WTC11 (cell line): ENCODE measurements at regions not wholly inside any gene's neighbourhood (a gene's known extent, or its start where the extent isn't known, plus 50 kb on each side); places are given as distances from the start of the nearest gene placed in this dataset.

Source experiments
- ATAC-seq: fragments of 200-7000 bp; cut with Tn5 transposase; 2 replicates; pipeline ENCODE4 v1.10.0; 2021; ENCODE audit warnings: mild to moderate bottlenecking, moderate library complexity
- CTCF ChIA-PET: fragments of 300-600 bp; sonication (Branson Sonifier 250); formaldehyde crosslinking; loops from one replicate; lab custom pipeline; 2021; ENCODE audit warnings: antibody characterized with exemption; lab: Charles Lee
- POLR2A ChIA-PET: fragments of 350-600 bp; sonication (Branson Sonifier 250); formaldehyde crosslinking; loops from one replicate; lab custom pipeline; 2021; ENCODE audit warnings: antibody characterized with exemption; lab: Charles Lee
- DNase-seq: peaks from one replicate; pipeline ENCODE4 v3.0.0; 2021; ENCODE audit warnings: low spot score
- H3K27ac Mint-ChIP-seq: 2 replicates; pipeline ENCODE4 v1.8.0; 2021; ENCODE audit warnings: mixed read lengths
- H3K27me3 Mint-ChIP-seq: 2 replicates; pipeline ENCODE4 v1.8.0; 2021; ENCODE audit warnings: low read depth, mild to moderate bottlenecking, moderate library complexity, mixed read lengths
- H3K36me3 Mint-ChIP-seq: 2 replicates; pipeline ENCODE4 v1.8.0; 2021; ENCODE audit warnings: mixed read lengths
- H3K4me1 Mint-ChIP-seq: 2 replicates; pipeline ENCODE4 v1.8.0; 2022; ENCODE audit warnings: mixed read lengths
- H3K4me3 Mint-ChIP-seq: 2 replicates; pipeline ENCODE4 v1.8.0; 2021; ENCODE audit warnings: mild to moderate bottlenecking, moderate library complexity, mixed read lengths
- H3K9me3 Mint-ChIP-seq: 2 replicates; pipeline ENCODE4 v1.8.0; 2021; ENCODE audit warnings: mixed read lengths
- CREB1 ChIP-seq: sonication (generic); formaldehyde crosslinking; IDR thresholded peaks from 2 replicates; pipeline ENCODE4 v1.8.0; 2023; ENCODE audit warnings: mild to moderate bottlenecking, missing genetic modification reagents
- CREM ChIP-seq: sonication (generic); formaldehyde crosslinking; IDR thresholded peaks from 2 replicates; pipeline ENCODE4 v1.8.1; 2022; ENCODE audit warnings: mild to moderate bottlenecking, missing genetic modification reagents, moderate library complexity
- ELF4 ChIP-seq: sonication (generic); formaldehyde crosslinking; IDR thresholded peaks from 2 replicates; pipeline ENCODE4 v1.8.1; 2022; ENCODE audit warnings: low read depth, mild to moderate bottlenecking, moderate library complexity, missing genetic modification reagents
- FOXJ3 ChIP-seq: sonication (generic); formaldehyde crosslinking; IDR thresholded peaks from 2 replicates; pipeline ENCODE4 v1.9.0; 2021; ENCODE audit warnings: missing genetic modification reagents, mild to moderate bottlenecking, borderline replicate concordance
- JUN ChIP-seq: sonication (generic); formaldehyde crosslinking; IDR thresholded peaks from 2 replicates; pipeline ENCODE4 v1.8.0; 2023; ENCODE audit warnings: mild to moderate bottlenecking, missing genetic modification reagents
- MXD4 ChIP-seq: fragments of 250-450 bp; sonication (Bioruptor Pico); IDR thresholded peaks from 2 replicates; pipeline ENCODE4 v1.8.0; 2021; ENCODE audit warnings: mild to moderate bottlenecking, moderate library complexity, borderline replicate concordance
- NFATC4 ChIP-seq: fragments of 250-450 bp; sonication (Bioruptor Pico); IDR thresholded peaks from 2 replicates; pipeline ENCODE4 v1.9.0; 2021; ENCODE audit warnings: mild to moderate bottlenecking
- NR1H2 ChIP-seq: sonication (generic); formaldehyde crosslinking; IDR thresholded peaks from 2 replicates; pipeline ENCODE4 v1.9.0; 2021; ENCODE audit warnings: mild to moderate bottlenecking, moderate library complexity, missing genetic modification reagents
- RORB ChIP-seq: fragments of 250-450 bp; sonication (Bioruptor Pico); IDR thresholded peaks from 2 replicates; pipeline ENCODE4 v1.9.0; 2021; ENCODE audit warnings: mild to moderate bottlenecking
- SMAD4 ChIP-seq: sonication (generic); formaldehyde crosslinking; IDR thresholded peaks from 2 replicates; pipeline ENCODE4 v1.8.0; 2022; ENCODE audit warnings: mild to moderate bottlenecking, missing genetic modification reagents
- TEAD4 ChIP-seq: sonication (generic); formaldehyde crosslinking; IDR thresholded peaks from 2 replicates; pipeline ENCODE4 v1.8.0; 2022; ENCODE audit warnings: mild to moderate bottlenecking, missing genetic modification reagents
- TP53 ChIP-seq: sonication (generic); formaldehyde crosslinking; IDR thresholded peaks from 2 replicates; pipeline ENCODE4 v1.8.1; 2023; ENCODE audit warnings: mild to moderate bottlenecking, missing genetic modification reagents
- ZNF219 ChIP-seq: sonication (generic); formaldehyde crosslinking; IDR thresholded peaks from 2 replicates; pipeline ENCODE4 v1.8.0; 2023; ENCODE audit warnings: missing genetic modification reagents, mild to moderate bottlenecking, borderline replicate concordance
- ZNF263 ChIP-seq: sonication (generic); formaldehyde crosslinking; IDR thresholded peaks from 2 replicates; pipeline ENCODE4 v1.8.1; 2022; ENCODE audit warnings: low read depth, mild to moderate bottlenecking, moderate library complexity, missing genetic modification reagents
- ZNF317 ChIP-seq: sonication (generic); formaldehyde crosslinking; IDR thresholded peaks from 2 replicates; pipeline ENCODE4 v1.8.1; 2023; ENCODE audit warnings: low read depth, mild to moderate bottlenecking, moderate library complexity, missing genetic modification reagents, borderline replicate concordance
- ZNF416 ChIP-seq: fragments of 250-450 bp; sonication (Bioruptor Pico); IDR thresholded peaks from 2 replicates; pipeline ENCODE4 v1.9.0; 2021; ENCODE audit warnings: mild to moderate bottlenecking, inconsistent platforms
- ZNF671 ChIP-seq: fragments of 250-450 bp; sonication (Bioruptor Pico); IDR thresholded peaks from 2 replicates; pipeline ENCODE4 v1.8.0; 2021; ENCODE audit warnings: mild to moderate bottlenecking
- TF ChIP-seq, protein P1 (sequence below): sonication (generic); formaldehyde crosslinking; IDR thresholded peaks from 2 replicates; pipeline ENCODE4 v1.8.1; 2022; ENCODE audit warnings: mild to moderate bottlenecking, moderate library complexity, missing genetic modification reagents
- TF ChIP-seq, protein P2 (sequence below): fragments of 200-600 bp; IDR thresholded peaks from 2 replicates; pipeline ENCODE4 v1.8.0; 2022; ENCODE audit warnings: antibody characterized with exemption
- TF ChIP-seq, protein P3 (sequence below): sonication (generic); formaldehyde crosslinking; IDR thresholded peaks from 2 replicates; pipeline ENCODE4 v1.8.0; 2023; ENCODE audit warnings: missing genetic modification reagents
- TF ChIP-seq, protein P4 (sequence below): sonication (generic); formaldehyde crosslinking; IDR thresholded peaks from 2 replicates; pipeline ENCODE4 v1.8.1; 2023; ENCODE audit warnings: mild to moderate bottlenecking, missing genetic modification reagents, borderline replicate concordance
- TF ChIP-seq, protein P5 (sequence below): sonication (generic); formaldehyde crosslinking; IDR thresholded peaks from 2 replicates; pipeline ENCODE4 v1.8.1; 2023; ENCODE audit warnings: mild to moderate bottlenecking, missing genetic modification reagents
- TF ChIP-seq, protein P6 (sequence below): sonication (generic); formaldehyde crosslinking; IDR thresholded peaks from 2 replicates; pipeline ENCODE4 v1.8.1; 2022; ENCODE audit warnings: mild to moderate bottlenecking, missing genetic modification reagents, moderate library complexity, borderline replicate concordance

DNA sequence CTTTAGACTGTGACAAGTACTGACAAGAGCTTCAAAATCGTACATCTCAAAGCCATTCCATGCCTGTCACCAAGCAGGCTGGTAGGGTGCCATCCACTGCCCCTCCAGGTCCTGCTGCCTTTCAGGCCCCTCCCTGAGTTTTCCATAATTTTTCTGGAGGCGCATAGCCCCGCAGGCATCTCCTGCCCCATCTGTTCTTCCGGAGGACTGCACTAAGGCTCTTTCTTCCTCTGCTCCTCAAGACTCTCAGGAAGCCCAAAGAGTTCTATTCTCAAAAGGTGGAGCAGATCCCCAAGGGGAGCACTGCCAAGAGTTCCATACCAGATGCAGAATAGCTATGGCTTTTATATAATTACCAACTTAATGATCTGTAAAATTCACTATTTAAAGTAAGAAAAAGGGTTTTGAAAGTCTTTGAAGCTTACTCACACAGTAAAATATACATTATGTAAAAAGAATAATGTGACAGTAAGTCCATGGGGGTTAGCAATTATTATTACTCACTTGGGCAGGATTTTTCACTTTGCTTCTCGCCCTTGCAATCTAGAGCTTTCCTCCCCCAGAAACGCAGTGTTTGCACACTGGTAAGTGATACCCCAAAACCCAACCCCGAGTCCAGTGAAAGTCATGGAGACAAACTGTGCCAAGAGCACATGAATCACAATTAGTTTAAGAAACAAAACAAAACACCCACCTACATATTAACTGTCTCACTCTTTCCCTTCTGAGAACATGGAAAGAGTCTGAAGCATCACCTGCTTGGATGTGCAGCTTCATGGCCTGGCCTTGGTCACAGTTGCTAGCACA lies 114.1 kb upstream of the DAPK1 start:
- Mint-ChIP-seq H3K4me1 (peaks cover 48% of the 10 kb centered on the region), H3K27me3 (no peaks in the 10 kb centered on the region), H3K9me3 (no peaks in the 10 kb centered on the region), H3K4me3 (no peak overlapping the region), H3K27ac (no peak overlapping the region; the same call in 1 of the 2 replicates), H3K36me3 (no peaks in the 10 kb centered on the region)
- ChIA-PET CTCF (interaction anchor here (0.6 kb wide), 1 partner anchor 1308 kb away, joined by 4 read pairs; no protein-coding TSS in a partner anchor), POLR2A (no interaction called here)
- DNase-seq (no peak), ATAC-seq (no peak)
- TF ChIP-seq ELF4 (CRISPR knock-in tag): no peak
- TF ChIP-seq TP53 (CRISPR knock-in tag): no peak
- TF ChIP-seq SMAD4 (CRISPR knock-in tag): no peak
- TF ChIP-seq JUN (CRISPR knock-in tag): no peak
- TF ChIP-seq, protein P1, sequence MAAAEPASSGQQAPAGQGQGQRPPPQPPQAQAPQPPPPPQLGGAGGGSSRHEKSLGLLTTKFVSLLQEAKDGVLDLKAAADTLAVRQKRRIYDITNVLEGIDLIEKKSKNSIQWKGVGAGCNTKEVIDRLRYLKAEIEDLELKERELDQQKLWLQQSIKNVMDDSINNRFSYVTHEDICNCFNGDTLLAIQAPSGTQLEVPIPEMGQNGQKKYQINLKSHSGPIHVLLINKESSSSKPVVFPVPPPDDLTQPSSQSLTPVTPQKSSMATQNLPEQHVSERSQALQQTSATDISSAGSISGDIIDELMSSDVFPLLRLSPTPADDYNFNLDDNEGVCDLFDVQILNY (CRISPR knock-in tag): no peak
- no peak for TF ChIP-seq TEAD4 (CRISPR knock-in tag)
- no peak for TF ChIP-seq CREB1 (CRISPR knock-in tag)
- no peak for TF ChIP-seq FOXJ3 (CRISPR knock-in tag)
- no peak for TF ChIP-seq CREM (CRISPR knock-in tag)
- TF ChIP-seq, protein P2, sequence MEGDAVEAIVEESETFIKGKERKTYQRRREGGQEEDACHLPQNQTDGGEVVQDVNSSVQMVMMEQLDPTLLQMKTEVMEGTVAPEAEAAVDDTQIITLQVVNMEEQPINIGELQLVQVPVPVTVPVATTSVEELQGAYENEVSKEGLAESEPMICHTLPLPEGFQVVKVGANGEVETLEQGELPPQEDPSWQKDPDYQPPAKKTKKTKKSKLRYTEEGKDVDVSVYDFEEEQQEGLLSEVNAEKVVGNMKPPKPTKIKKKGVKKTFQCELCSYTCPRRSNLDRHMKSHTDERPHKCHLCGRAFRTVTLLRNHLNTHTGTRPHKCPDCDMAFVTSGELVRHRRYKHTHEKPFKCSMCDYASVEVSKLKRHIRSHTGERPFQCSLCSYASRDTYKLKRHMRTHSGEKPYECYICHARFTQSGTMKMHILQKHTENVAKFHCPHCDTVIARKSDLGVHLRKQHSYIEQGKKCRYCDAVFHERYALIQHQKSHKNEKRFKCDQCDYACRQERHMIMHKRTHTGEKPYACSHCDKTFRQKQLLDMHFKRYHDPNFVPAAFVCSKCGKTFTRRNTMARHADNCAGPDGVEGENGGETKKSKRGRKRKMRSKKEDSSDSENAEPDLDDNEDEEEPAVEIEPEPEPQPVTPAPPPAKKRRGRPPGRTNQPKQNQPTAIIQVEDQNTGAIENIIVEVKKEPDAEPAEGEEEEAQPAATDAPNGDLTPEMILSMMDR: no peak
- TF ChIP-seq NFATC4 (CRISPR knock-in tag): no peak

DNA sequence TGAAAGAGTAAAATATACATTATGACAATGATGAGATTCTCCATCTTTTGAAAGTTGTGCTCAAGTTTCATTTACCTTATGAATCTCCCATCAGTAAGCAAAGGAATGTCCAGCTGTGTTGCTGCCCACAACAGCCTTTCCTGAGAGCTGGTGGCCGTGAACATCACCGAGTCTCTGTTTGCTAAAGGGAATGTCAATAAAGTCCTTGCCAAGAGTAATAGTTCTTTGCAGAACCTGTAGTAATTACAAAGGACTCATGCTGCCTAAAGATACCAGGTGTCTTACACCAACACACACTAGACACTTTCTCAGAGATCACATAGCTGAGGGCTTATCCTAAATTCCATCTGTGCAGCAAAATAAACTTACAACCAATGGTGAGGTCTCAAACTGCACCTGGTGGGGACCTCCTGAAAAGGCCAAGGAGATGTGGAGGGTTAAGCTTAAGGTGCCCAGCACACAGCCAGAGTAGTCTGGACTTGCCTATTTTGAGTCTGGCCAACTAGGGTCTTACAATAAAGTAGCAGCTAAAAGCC lies 111.1 kb upstream of the DAPK1 start:
- POLR2A ChIA-PET: interaction anchor here (1.3 kb wide), 1 partner anchor 10 kb away, joined by 9 read pairs; no protein-coding TSS in a partner anchor
- ATAC-seq (no peak), DNase-seq (no peak)
- Mint-ChIP-seq H3K4me3 (no peak overlapping the region), H3K4me1 (peaks cover 44% of the 10 kb centered on the region), H3K36me3 (no peaks in the 10 kb centered on the region), H3K27me3 (no peaks in the 10 kb centered on the region), H3K27ac (no peak overlapping the region), H3K9me3 (no peaks in the 10 kb centered on the region)
- CTCF ChIA-PET: interaction anchor here (0.7 kb wide), 1 partner anchor 202 kb away, joined by 3 read pairs; no protein-coding TSS in a partner anchor
- TF ChIP-seq ZNF671 (CRISPR knock-in tag) (no peak), ZNF263 (CRISPR knock-in tag) (no peak), MXD4 (CRISPR knock-in tag) (no peak), ZNF416 (CRISPR knock-in tag) (no peak), RORB (no peak), ZNF219 (no peak), NR1H2 (CRISPR knock-in tag) (no peak), ZNF317 (CRISPR knock-in tag) (no peak)
- TF ChIP-seq, protein P3, sequence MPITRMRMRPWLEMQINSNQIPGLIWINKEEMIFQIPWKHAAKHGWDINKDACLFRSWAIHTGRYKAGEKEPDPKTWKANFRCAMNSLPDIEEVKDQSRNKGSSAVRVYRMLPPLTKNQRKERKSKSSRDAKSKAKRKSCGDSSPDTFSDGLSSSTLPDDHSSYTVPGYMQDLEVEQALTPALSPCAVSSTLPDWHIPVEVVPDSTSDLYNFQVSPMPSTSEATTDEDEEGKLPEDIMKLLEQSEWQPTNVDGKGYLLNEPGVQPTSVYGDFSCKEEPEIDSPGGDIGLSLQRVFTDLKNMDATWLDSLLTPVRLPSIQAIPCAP: no peak
- TF ChIP-seq, protein P4, sequence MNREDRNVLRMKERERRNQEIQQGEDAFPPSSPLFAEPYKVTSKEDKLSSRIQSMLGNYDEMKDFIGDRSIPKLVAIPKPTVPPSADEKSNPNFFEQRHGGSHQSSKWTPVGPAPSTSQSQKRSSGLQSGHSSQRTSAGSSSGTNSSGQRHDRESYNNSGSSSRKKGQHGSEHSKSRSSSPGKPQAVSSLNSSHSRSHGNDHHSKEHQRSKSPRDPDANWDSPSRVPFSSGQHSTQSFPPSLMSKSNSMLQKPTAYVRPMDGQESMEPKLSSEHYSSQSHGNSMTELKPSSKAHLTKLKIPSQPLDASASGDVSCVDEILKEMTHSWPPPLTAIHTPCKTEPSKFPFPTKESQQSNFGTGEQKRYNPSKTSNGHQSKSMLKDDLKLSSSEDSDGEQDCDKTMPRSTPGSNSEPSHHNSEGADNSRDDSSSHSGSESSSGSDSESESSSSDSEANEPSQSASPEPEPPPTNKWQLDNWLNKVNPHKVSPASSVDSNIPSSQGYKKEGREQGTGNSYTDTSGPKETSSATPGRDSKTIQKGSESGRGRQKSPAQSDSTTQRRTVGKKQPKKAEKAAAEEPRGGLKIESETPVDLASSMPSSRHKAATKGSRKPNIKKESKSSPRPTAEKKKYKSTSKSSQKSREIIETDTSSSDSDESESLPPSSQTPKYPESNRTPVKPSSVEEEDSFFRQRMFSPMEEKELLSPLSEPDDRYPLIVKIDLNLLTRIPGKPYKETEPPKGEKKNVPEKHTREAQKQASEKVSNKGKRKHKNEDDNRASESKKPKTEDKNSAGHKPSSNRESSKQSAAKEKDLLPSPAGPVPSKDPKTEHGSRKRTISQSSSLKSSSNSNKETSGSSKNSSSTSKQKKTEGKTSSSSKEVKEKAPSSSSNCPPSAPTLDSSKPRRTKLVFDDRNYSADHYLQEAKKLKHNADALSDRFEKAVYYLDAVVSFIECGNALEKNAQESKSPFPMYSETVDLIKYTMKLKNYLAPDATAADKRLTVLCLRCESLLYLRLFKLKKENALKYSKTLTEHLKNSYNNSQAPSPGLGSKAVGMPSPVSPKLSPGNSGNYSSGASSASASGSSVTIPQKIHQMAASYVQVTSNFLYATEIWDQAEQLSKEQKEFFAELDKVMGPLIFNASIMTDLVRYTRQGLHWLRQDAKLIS (CRISPR knock-in tag): no peak
- TF ChIP-seq, protein P5, sequence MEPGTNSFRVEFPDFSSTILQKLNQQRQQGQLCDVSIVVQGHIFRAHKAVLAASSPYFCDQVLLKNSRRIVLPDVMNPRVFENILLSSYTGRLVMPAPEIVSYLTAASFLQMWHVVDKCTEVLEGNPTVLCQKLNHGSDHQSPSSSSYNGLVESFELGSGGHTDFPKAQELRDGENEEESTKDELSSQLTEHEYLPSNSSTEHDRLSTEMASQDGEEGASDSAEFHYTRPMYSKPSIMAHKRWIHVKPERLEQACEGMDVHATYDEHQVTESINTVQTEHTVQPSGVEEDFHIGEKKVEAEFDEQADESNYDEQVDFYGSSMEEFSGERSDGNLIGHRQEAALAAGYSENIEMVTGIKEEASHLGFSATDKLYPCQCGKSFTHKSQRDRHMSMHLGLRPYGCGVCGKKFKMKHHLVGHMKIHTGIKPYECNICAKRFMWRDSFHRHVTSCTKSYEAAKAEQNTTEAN (CRISPR knock-in tag): no peak
- TF ChIP-seq, protein P6, sequence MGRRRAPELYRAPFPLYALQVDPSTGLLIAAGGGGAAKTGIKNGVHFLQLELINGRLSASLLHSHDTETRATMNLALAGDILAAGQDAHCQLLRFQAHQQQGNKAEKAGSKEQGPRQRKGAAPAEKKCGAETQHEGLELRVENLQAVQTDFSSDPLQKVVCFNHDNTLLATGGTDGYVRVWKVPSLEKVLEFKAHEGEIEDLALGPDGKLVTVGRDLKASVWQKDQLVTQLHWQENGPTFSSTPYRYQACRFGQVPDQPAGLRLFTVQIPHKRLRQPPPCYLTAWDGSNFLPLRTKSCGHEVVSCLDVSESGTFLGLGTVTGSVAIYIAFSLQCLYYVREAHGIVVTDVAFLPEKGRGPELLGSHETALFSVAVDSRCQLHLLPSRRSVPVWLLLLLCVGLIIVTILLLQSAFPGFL (CRISPR knock-in tag): no peak
- TF ChIP-seq, protein P2: no peak
